ENCODE measurements at regions not wholly inside any gene's neighbourhood (a gene's known extent, or its start where the extent isn't known, plus 50 kb on each side); places are given as distances from the start of the nearest gene placed in this dataset.

- TF ChIP-seq POLR2AphosphoS5 (IDR thresholded peaks at IDR 0.05) = no peak
- TF ChIP-seq CTCF (IDR thresholded peaks at IDR 0.05) = no peak
Measured at GRCh38 chr15:100714034-100714748, 111.8 kb downstream of the ASB7 start.

All from sigmoid colon (tissue), 4 donors.